OCI-LY3 (cell line): ENCODE measurements at regions not wholly inside any gene's neighbourhood (a gene's known extent, or its start where the extent isn't known, plus 50 kb on each side); places are given as distances from the start of the nearest gene placed in this dataset.

Experiments
- EZH2phosphoT487 ChIP-seq: fragments of 200-600 bp; shearing (Covaris generic); IDR thresholded peaks from 2 replicates; pipeline ENCODE4 v1.6.1; 2018; ENCODE audit warnings: antibody characterized with exemption, mixed run types, low read depth
- TF ChIP-seq, protein P1 (sequence below): fragments of 200-600, 300-600 bp; sonication (generic); IDR thresholded peaks from 2 replicates; pipeline ENCODE4 v1.5.1; 2014; ENCODE audit warnings: antibody characterized with exemption, low read length, low read depth

DNA sequence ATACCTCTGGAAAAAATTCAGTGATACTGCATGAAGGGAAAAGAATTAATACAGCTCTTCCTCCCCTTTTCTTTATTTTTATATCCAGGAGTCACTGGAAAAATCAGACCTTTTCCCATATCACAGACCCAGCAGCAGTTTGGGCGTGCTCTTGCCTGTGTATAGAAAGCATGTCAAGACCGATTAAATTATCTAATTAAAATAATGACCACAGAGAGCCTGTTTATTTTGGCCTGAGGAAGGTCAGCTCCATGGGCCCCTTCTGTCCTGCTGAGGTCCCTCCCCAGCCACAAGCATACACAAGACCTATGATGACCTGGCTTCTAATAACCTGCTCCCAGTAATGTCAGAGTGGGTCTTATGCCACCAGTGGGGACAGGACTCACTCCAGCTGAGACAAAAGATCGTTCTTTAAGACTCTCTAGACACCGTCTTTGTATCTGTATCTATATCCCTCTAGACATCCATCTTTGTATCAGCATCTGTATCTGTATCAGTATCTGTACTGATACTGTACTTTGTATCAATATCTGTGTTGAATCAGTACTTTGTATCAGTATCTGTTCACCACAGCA is 147.8 kb downstream of the VAPA start:
- TF ChIP-seq, protein P1, sequence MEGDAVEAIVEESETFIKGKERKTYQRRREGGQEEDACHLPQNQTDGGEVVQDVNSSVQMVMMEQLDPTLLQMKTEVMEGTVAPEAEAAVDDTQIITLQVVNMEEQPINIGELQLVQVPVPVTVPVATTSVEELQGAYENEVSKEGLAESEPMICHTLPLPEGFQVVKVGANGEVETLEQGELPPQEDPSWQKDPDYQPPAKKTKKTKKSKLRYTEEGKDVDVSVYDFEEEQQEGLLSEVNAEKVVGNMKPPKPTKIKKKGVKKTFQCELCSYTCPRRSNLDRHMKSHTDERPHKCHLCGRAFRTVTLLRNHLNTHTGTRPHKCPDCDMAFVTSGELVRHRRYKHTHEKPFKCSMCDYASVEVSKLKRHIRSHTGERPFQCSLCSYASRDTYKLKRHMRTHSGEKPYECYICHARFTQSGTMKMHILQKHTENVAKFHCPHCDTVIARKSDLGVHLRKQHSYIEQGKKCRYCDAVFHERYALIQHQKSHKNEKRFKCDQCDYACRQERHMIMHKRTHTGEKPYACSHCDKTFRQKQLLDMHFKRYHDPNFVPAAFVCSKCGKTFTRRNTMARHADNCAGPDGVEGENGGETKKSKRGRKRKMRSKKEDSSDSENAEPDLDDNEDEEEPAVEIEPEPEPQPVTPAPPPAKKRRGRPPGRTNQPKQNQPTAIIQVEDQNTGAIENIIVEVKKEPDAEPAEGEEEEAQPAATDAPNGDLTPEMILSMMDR: no peak
- TF ChIP-seq EZH2phosphoT487: no peak
